Suppressor macrophage treated with lipopolysaccharide for 1 hour (primary cell): ENCODE measurements at regions not wholly inside any gene's neighbourhood (a gene's known extent, or its start where the extent isn't known, plus 50 kb on each side); places are given as distances from the start of the nearest gene placed in this dataset.
A peak's percentile ranks its signal among the peaks of the same experiment; 100 is the strongest.

Source experiments
- DNase-seq, 3 donors: peaks; one replicate each; pipeline ENCODE4 v3.0.0-alpha.2; 2020 to 2022

DNA sequence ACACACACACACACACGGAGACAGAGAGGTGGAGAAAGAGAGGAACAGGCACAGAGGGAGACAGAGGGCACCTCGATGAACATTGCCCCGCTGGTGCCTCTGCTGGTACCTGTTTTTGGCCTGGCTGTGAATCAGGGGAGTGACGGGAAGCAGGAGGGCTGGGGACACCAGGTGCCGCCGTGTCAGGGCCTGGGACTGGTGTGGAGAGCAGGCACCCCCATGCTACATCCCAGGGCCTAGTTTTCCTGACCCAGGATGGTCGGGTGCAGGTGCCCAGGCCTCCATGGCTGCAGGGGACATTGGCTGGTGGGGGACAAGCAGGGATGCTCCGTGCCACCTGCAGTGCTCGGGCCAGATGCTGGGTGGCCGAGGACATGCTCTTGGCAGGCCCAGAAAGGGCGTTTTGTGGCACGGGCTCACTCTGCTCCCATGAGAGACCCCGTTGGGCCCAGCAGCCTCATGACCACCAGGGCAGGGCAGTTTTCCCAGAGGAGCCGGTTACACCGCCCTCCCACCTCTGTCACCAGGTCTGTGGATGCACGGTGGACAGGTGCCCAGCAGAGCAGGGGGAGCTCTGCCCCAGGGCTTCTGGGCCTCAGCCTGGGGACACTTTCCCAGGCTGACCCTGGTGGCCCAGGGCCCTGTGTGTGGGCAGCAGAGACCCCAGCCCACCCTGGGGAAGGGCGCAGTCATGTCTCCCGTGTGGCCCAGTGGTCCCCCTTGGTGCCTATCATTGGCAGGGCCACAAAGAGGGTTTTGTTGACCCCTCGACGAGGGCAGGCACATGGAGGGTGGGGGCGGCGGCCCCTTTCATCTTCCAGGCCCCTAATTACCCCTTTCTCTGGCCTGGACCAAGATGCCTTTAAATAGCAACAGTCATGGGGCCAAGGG lies 207.5 kb upstream of the RTL1 start:
- no peak for DNase-seq

GRCh38 chr14:101111620-101112290 lies 208.2 kb upstream of the RTL1 start:
- DNase-seq = no peak

DNA sequence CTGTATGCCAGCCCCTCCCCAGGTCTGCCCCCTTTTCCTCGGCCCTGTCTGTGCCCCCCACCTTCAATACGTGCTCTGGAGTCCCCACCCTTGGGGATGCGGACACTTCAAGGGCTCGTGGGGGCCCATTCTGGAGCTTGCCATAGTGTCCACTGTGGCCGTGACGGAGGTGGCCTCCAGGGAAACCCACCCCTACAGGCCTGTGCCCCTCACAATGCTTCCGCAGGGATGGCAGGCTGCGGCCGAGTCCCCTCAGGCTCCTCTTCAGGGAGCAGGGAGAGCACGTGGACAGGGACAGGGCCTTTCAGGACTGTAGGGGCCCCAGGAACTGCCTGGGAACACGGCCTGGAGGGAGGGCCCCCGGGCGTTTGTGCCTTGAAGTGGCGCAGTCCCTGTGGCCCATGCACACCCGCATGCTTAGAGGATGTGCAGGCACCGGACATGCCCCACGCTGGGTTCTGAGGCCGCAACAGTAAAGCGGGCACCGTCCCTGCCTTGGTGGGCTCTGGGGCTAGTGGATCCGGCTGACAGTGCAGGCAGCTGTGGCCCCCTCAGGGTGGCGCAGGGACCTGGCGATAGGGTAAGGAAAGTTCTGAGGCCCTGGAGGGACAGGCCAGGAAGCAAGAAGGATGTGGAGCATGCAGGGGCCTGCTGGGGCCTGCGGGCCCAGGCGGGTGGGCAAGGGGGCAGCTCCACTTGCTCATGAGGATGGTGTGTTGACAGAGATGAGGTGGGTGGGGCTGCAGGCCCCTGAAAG lies 209.0 kb upstream of the RTL1 start:
- no peak for DNase-seq

- DNase-seq = no peak
Measured at GRCh38 chr14:101113108-101113612, 209.6 kb upstream of the RTL1 start.

DNA sequence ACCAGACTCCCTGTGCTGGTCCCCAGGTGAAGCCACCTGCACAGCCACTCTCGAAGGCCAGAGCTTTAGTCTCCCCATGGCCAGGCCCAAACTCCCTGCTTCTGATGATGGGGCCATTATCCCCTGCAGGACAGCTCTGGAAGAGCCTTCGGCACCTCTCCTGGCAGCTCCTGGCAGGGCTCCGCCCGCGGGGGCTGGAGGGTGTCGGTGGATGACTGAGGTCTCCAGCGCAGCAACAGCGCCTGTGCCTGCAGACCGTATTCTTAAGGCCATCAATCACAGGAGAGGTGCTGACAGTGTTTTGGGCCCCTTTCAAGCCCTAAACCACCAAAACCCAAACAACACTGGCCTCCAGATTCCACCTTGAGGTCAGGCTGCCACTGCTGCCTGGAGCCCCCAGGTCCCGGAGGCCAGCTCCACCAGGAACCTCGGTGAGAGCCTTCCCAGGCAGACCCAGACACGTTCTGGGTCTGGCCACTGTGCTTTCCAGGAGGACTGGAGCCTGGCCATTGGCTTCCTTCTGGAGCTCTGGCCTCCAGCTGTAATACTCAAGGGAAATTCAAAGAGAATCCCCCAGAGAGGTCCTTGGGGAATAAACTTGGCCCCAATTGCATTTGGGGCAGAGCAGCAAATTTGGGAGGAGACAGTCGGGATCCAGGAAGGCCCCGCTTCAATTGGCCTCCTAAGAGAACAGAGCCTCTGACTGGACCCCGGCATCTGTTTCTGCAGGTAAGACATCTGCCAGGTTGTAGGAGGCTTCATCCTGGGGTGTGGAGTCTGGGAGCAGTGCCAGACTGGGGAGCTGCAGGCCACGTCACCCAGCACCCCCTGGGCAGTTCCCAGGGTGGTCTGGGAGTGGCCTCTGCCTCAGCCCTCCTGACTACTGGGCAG lies 210.6 kb upstream of the RTL1 start:
- DNase-seq = no peak

DNA sequence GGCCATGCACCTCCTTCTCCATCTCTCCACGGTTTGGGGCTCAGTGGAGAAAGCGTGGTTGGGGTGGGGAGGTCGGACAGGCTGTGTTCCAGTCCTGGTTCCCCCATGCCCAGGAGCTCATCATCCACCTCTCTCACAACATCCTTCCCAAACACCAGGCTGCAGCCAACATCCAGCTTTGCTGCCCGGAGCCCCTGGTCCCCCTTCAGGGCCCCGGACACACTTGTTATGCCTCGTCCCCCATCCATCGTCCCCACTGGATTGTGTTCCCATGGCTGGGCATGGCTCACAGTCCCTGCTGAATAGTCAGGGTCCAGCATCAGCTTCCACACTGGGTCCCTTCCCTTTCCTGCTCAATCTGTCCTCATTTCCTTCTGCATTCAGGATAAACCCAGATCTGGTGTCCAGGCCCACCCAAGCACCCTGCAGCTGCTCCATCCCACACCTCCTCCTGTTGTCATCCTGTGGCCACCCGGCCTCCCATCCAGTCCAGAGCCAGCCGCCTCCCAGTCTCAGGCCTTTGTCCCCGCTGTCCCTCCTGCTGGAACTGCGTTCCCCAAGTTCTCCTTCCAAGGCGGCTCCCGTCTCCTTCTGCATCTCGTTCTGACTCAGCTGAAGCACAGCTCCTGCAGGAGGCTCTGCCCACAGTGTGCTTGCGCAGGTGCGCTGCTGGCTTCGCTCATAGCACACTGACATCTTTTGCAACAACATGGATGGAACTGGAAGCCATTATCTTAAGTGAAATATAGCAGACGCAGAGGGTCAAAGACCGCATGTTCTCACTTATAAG lies 211.4 kb upstream of the RTL1 start:
- no peak for DNase-seq

- DNase-seq = no peak
Measured at GRCh38 chr14:101115652-101116051, 212.1 kb upstream of the RTL1 start.

DNA sequence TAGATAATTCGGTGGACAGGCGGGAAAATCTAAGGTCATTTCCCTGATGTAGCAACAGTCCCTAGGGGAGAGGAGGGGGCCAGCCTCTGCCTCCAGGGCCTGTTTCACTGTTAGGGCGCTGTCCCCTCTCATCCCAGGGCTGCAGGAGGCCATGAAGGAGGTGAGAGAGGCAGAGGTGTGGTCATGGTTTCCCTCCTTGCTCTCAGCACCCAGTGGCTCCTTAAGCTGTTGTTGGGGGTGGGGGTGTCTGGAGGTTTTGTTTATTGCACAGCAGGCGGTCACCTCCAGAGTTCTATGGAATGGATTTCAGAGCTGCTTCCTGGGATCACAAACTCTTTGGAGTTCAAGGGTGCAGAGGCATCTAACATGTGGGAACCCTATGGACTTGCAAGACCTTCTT lies 212.5 kb upstream of the RTL1 start:
- DNase-seq = no peak

DNA sequence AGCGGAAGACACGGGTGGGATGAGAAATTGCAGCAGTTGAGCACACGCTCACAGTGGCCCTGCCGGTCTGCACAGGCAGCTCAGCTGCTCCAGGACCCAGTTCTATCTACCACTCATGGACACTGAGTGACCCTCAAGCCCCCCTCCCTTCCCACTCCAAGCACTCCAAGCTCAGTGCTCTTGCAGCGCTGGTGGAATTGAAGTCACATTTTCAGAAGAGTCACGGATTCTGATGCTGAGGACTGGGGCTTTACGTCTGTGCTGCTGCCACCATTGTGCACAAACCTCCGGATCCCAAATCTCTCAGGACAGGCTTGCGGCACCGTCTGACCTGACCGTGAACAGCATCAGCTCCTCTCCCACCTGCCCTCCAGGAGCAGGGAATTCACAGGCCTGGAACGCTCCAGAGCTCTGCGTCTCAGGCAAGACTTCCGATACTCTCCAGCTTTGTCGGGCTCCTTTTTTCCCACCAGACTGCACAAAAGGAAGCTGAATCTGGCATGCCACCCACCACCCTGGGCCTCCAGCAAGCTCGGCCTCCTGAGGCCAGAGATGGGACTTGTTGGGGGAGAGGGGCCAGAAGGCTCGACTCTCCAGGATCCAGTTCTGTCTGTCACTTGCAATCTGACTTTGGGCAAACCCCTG lies 213.1 kb upstream of the RTL1 start:
- no peak for DNase-seq

DNA sequence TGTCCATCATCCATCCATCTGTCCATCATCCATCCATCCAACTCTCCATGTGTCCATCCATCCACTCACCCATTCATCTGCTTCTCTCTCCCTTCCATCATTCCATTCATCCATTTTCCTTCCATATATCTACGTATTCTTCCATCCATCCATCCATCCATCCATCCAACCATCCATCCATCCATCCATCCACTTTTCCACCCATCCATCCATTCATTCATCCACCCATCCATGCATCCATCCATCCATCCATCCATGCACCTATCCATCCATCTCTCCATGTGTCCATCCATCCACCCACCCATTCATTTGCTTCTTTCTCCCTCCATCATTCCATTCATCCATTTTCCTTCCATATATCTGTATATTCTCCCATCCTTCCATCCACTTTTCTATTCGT lies 214.0 kb upstream of the RTL1 start:
- DNase-seq = no peak

DNA sequence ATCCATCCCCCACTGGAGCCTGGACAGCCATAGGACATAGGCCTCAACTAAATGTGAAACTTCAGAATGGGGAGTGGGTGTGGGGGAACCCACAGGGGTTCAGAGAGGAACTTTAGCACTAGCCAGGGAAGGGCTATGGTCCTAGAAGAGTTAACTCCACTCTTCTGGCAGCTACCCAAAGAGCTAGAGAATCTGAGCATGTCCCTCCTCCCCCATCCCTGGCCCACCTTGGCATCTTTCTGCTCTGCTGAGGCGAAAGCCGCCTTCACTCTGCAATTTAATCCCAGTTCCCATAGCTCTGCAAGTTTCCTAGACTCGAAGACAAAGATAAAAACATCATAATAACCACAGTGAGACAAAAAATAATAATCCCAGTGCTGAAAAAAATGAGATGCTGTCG lies 214.7 kb upstream of the RTL1 start:
- DNase-seq = no peak

DNA sequence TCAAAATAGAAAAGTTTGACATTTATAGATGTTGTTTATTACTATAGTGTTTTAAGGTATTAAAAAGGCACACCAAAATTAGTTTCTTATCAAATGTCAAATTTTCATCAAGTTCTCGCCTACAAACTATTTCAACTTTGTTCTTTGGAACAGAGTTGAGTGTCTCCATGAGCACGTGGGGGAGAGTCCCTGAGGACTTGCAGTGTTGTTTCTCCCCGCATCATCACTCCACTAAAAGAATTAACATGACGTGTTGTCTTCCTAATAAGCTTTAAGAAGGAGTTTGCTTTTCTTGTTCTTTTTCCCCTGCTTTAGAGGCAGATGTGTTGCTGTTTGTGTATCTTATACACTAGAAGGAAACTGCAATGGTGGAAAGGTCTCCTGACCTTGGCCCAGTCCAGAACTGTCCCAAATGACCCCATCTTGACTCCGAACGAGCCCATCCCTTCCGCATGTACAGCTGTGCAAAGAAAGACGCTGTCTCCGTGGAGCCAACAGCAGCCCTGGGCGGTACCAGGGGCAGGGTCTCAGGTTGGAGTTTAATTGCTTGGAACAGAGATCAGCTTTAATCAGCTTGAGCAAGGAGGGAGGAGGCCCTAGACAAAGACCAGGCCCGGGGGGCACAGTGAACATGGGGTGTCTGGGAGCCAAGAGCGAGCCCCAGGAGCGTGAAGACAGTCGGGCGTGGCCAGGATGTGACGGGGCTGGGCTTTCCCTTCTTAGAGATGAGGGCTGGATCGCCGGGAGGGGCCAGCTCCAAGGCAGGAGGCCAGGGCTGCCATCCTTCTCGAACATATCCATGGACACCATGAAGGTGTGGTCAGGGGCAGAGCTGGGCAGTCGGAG lies 215.4 kb upstream of the RTL1 start:
- DNase-seq = no peak

GRCh38 chr14:101119830-101120571 lies 216.5 kb upstream of the RTL1 start:
- peak in 2 of 3 donors; percentile 10 to 18 for DNase-seq

- DNase-seq = peak; percentile 91 to 93 (median 92)
Measured at GRCh38 chr14:101120641-101121507, 217.4 kb upstream of the RTL1 start.

DNA sequence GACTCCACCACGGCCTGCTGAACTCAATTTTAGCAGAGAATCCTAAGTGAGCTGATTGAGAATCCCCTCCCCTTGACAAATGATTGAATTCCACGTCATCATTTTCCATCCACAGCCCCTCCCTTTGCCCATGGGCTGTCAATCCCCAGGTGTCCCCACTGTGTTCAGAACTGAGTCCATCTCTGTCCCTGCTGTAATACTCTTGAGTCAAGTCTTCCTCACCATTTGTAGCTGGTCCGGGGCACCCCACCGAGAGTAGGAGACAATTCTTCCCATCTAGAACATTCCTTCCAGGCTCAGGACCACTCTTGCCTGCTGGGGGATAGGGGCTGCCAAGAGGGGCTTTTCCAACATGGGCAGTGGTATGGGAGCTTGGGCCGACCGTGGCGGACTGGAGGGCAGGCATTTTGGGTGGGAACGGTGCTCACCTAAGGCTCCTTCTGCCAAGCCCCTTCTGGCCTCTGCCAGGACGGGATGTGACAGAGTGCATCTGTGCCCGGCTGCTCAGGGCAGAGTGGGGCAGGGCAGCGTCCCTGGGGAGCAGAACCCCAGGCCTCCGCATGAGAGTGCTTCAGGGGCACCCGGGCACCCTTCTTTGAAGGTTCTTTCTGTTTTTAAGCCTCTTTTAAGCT lies 218.1 kb upstream of the RTL1 start:
- no peak for DNase-seq

DNA sequence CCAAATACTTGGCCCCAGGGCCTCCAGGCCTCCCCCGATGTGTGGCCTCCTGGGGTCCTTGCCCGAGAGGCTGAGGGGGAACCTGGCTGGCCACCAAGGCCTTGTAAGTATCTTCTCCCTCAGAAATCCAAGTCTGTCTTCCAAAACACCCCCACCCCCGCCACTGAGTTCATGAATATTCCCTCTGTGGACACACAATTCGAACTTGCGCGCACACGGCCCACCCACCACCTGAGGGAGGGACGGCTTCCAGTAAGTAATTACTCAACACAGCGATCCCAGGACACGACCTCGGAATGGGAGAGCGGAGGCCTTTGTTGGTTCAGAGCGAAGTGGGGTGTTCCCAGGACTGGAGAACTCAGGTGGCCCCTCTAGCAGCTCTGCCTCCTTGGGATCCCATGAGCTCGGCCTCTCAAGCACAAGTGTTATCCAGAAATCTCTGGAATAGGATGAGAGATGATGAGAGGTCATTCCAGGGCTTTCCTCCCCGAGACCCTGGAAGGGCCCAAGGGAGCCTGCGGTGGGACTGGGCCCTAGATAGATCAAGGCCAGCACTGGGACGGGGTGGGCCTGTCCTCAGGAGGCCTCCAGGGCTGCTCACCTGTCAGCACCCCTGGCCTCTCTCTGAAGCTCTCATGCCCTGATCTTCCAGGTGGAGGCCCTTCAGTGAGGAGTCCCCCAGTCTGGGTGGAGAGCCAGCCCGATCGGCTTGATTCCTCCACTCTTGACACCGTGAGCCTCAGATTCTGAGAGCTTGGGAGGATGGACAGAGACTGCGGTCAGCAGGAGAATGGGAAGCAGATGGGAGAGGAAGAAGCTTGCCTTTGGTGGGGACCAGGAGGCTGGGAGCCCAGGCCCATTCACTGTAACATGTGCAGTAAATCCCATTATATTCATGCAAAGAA lies 219.0 kb upstream of the RTL1 start:
- DNase-seq = no peak
